ENCODE measurements at regions not wholly inside any gene's neighbourhood (a gene's known extent, or its start where the extent isn't known, plus 50 kb on each side); places are given as distances from the start of the nearest gene placed in this dataset.

DNA sequence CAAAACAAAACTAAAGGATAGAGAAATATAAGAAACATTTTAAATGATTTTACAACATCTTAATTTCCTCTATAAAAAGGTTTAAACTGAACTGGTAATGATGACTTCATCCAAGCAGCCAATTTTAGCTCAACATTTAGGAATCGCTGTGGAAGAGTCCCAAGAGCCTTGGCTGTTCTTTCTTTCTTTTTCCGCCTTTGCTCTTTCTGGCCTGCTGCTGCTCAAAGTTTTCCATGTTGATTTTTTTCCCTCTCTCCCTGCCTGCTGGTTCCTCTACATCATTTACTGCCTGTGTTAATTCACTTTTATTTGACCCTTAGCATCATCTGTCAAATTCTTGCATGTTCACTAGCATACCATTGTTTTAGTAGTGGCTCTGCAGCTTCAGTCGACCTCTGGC, 146.9 kb downstream of the EVX1 start:
- WGBS, 2 donors: 37 to 66% methylated on average over 3 of the region's 3 CpGs

DNA sequence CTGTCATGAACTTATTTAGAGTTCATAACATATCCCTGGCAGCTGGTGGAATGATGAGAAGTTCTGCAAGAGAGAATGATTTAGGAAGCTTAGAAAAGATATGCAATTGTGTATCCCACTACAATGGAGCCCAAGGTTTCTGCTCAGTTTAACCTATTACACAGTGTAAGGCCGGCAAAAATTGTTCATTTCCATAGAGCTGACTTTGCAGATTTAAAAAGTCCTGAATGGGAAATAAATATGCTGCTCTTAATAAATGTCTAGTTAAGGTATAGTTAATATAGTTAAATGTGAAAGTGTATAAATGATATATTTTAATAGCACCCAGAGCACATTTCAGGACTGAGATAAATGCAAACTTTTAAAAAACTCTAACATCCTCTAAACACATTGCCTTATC, 149.9 kb downstream of the EVX1 start:
- peaks cover 3% of the 10 kb centered on the region for H3K4me1 ChIP-seq

More for the DNA sequence above, 146.9 kb downstream of the EVX1 start:
- no peak overlapping the region for H3K4me3 ChIP-seq
- H3K27ac ChIP-seq: peak overlapping the region in 1 of 2 donors; percentile 33
- no peaks in the 10 kb centered on the region for H3K36me3 ChIP-seq (ENCODE audit: low read depth, missing control alignments)
- H3K9me3 ChIP-seq: no peaks in the 10 kb centered on the region
- H3K4me1 ChIP-seq: peaks cover 3% of the 10 kb centered on the region
- intact Hi-C loops (cut with DNase I; ENCODE audit: low total_unique reads): no loop called here
- no peak for TF ChIP-seq POLR2A (IDR thresholded peaks at IDR 0.05)
- no peak for TF ChIP-seq CTCF (IDR thresholded peaks at IDR 0.05)
- H3K27me3 ChIP-seq: no peaks in the 10 kb centered on the region
- DNase-seq: peak; percentile 20

GRCh38 chr7:27394871-27395270, 152.3 kb downstream of the EVX1 start:
- Histone ChIP-seq H3K4me1 (peaks cover 3% of the 10 kb centered on the region), H3K36me3 (ENCODE audit: low read depth, missing control alignments) (no peaks in the 10 kb centered on the region), H3K4me3 (no peak overlapping the region), H3K9me3 (no peaks in the 10 kb centered on the region), H3K27ac (no peak overlapping the region), H3K27me3 (no peaks in the 10 kb centered on the region)
- 53 to 71% methylated on average over 2 of the region's 2 CpGs for WGBS, 2 donors
- intact Hi-C loops (cut with DNase I; ENCODE audit: low total_unique reads): no loop called here
- DNase-seq: no peak
- no peak for TF ChIP-seq CTCF (IDR thresholded peaks at IDR 0.05)
- no peak for TF ChIP-seq POLR2A (IDR thresholded peaks at IDR 0.05)

More for the DNA sequence above, 149.9 kb downstream of the EVX1 start:
- Histone ChIP-seq H3K27me3 (no peaks in the 10 kb centered on the region), H3K9me3 (no peaks in the 10 kb centered on the region), H3K36me3 (ENCODE audit: low read depth, missing control alignments) (no peaks in the 10 kb centered on the region), H3K4me3 (no peak overlapping the region), H3K27ac (no peak overlapping the region)
- no peak for DNase-seq
- WGBS, 2 donors: 89 to 100% methylated on average over 1 of the region's 1 CpG
- TF ChIP-seq POLR2A (IDR thresholded peaks at IDR 0.05) (no peak), CTCF (IDR thresholded peaks at IDR 0.05) (no peak)
- intact Hi-C loops (cut with DNase I; ENCODE audit: low total_unique reads): no loop called here

GRCh38 chr7:27395626-27396025, 153.0 kb downstream of the EVX1 start:
- H3K27me3 ChIP-seq: no peaks in the 10 kb centered on the region
- H3K4me3 ChIP-seq: no peak overlapping the region
- H3K4me1 ChIP-seq: no peaks in the 10 kb centered on the region
- DNase-seq: no peak
- TF ChIP-seq CTCF (IDR thresholded peaks at IDR 0.05) (no peak), POLR2A (IDR thresholded peaks at IDR 0.05) (no peak)
- no peak overlapping the region for H3K27ac ChIP-seq
- intact Hi-C loops (cut with DNase I; ENCODE audit: low total_unique reads): no loop called here
- WGBS, 2 donors: 93 to 100% methylated on average over 1 to 3 of the region's 3 CpGs
- H3K9me3 ChIP-seq: no peaks in the 10 kb centered on the region
- no peaks in the 10 kb centered on the region for H3K36me3 ChIP-seq (ENCODE audit: low read depth, missing control alignments)

- no peaks in the 10 kb centered on the region for H3K27me3 ChIP-seq
- no peaks in the 10 kb centered on the region for H3K36me3 ChIP-seq (ENCODE audit: low read depth, missing control alignments)
- intact Hi-C loops (cut with DNase I; ENCODE audit: low total_unique reads): no loop called here
- WGBS, 2 donors: 97 to 100% methylated on average over 3 of the region's 3 CpGs
- no peak for DNase-seq
- no peaks in the 10 kb centered on the region for H3K4me1 ChIP-seq
- H3K27ac ChIP-seq: no peak overlapping the region
- no peak overlapping the region for H3K4me3 ChIP-seq
- TF ChIP-seq CTCF (IDR thresholded peaks at IDR 0.05) (no peak), POLR2A (IDR thresholded peaks at IDR 0.05) (no peak)
- H3K9me3 ChIP-seq: no peaks in the 10 kb centered on the region
Observed at GRCh38 chr7:27397503-27397902, 154.9 kb downstream of the EVX1 start.
